Neural progenitor cell (in vitro differentiated cells): ENCODE measurements at regions not wholly inside any gene's neighbourhood (a gene's known extent, or its start where the extent isn't known, plus 50 kb on each side); places are given as distances from the start of the nearest gene placed in this dataset.

Experiments
- CTCF ChIP-seq: fragments of 200-600 bp; sonication (generic); IDR thresholded peaks from 2 replicates; pipeline ENCODE4 v1.5.1; 2017; ENCODE audit warnings: antibody characterized with exemption, mild to moderate bottlenecking
- EZH2phosphoT487 ChIP-seq: fragments of 200-600 bp; sonication (generic); IDR thresholded peaks from 2 replicates; pipeline ENCODE4 v1.6.1; 2017; ENCODE audit warnings: antibody characterized with exemption

- TF ChIP-seq CTCF (no peak), EZH2phosphoT487 (no peak)
These were observed 206.3 kb upstream of the CHRNA7 start for GRCh38 chr15:31824024-31824423.
